T-helper 2 cell (primary cell): ENCODE measurements at regions not wholly inside any gene's neighbourhood (a gene's known extent, or its start where the extent isn't known, plus 50 kb on each side); places are given as distances from the start of the nearest gene placed in this dataset.
"Not testable (repeated sequence)": the region's sequence is repeated elsewhere in the genome, so short reads cannot be mapped to it uniquely, and the experiment has no call there.

Experiments
- DNase-seq, 5 experiments: peaks; one replicate each; pipeline versions ENCODE4 v3.0.0 to v3.0.0-alpha.2; 2012 to 2022

GRCh38 chr2:18977409-18977808, 381.0 kb downstream of the OSR1 start:
- no peak for DNase-seq

GRCh38 chr2:18976168-18976961, 382.1 kb downstream of the OSR1 start:
- no peak for DNase-seq

- DNase-seq = no peak
These were observed 382.8 kb downstream of the OSR1 start for GRCh38 chr2:18975506-18976167.

GRCh38 chr2:18971628-18972027, 382.3 kb upstream of the NT5C1B start:
- DNase-seq = no peak

- DNase-seq = no peak
These were observed 381.7 kb upstream of the NT5C1B start for GRCh38 chr2:18971069-18971378.

- no peak for DNase-seq
These were observed 376.8 kb upstream of the NT5C1B start for GRCh38 chr2:18966131-18966530.

GRCh38 chr2:18963739-18964256, 374.4 kb upstream of the NT5C1B start:
- not testable (repeated sequence) for DNase-seq

GRCh38 chr2:18961991-18962421, 372.6 kb upstream of the NT5C1B start:
- no peak for DNase-seq

- DNase-seq = no peak
These were observed 370.8 kb upstream of the NT5C1B start for GRCh38 chr2:18959952-18960717.

- DNase-seq = no peak
These were observed 369.8 kb upstream of the NT5C1B start for GRCh38 chr2:18959200-18959599.

GRCh38 chr2:18957909-18958308, 368.5 kb upstream of the NT5C1B start:
- no peak for DNase-seq

- DNase-seq = no peak
These were observed 361.0 kb upstream of the NT5C1B start for GRCh38 chr2:18950361-18950851.

- DNase-seq = no peak
These were observed 360.5 kb upstream of the NT5C1B start for GRCh38 chr2:18949871-18950270.

GRCh38 chr2:18940184-18940583, 350.8 kb upstream of the NT5C1B start:
- DNase-seq = no peak

GRCh38 chr2:18939740-18940139, 350.4 kb upstream of the NT5C1B start:
- DNase-seq = not testable (repeated sequence)

- no peak for DNase-seq
These were observed 345.5 kb upstream of the NT5C1B start for GRCh38 chr2:18934886-18935285.

GRCh38 chr2:18932853-18933252, 343.5 kb upstream of the NT5C1B start:
- DNase-seq = no peak

GRCh38 chr2:18930971-18931370, 341.6 kb upstream of the NT5C1B start:
- no peak for DNase-seq

GRCh38 chr2:18927525-18928232, 338.3 kb upstream of the NT5C1B start:
- DNase-seq = no peak

GRCh38 chr2:18926631-18927524, 337.5 kb upstream of the NT5C1B start:
- DNase-seq = no peak

GRCh38 chr2:18925296-18925695, 335.9 kb upstream of the NT5C1B start:
- no peak for DNase-seq

GRCh38 chr2:18924886-18925285, 335.5 kb upstream of the NT5C1B start:
- no peak for DNase-seq
